HG02763 (cell line): ENCODE measurements at regions not wholly inside any gene's neighbourhood (a gene's known extent, or its start where the extent isn't known, plus 50 kb on each side); places are given as distances from the start of the nearest gene placed in this dataset.

Experiments used
- ATAC-seq: cut with Tn5 transposase; IDR thresholded peaks from one replicate; pipeline ENCODE4 v1.9.1; 2021; ENCODE audit warnings: mild to moderate bottlenecking, moderate library complexity; ENCODE audit not compliant: unreplicated experiment

- ATAC-seq = no peak
Measured at GRCh38 chr3:42013691-42014457, 52.0 kb upstream of the ULK4 start.

GRCh38 chr3:42012935-42013690 lies 51.2 kb upstream of the ULK4 start:
- ATAC-seq = peak; percentile 64

- ATAC-seq = peak; percentile 12
Measured at GRCh38 chr3:42012383-42012934, 50.6 kb upstream of the ULK4 start.
